ENCODE measurements at regions not wholly inside any gene's neighbourhood (a gene's known extent, or its start where the extent isn't known, plus 50 kb on each side); places are given as distances from the start of the nearest gene placed in this dataset.

- TF ChIP-seq SP1 (IDR thresholded peaks at IDR 0.05) (no peak), CTCF (IDR thresholded peaks at IDR 0.05; ENCODE audit: low read depth, low read length, missing input control) (no peak), JUND (IDR thresholded peaks at IDR 0.05) (no peak), GABPA (IDR thresholded peaks at IDR 0.05 in 1 of 2, conservative IDR thresholded peaks at IDR 0.05 in 1 of 2) (no peak), RXRA (IDR thresholded peaks at IDR 0.05) (no peak), REST (IDR thresholded peaks at IDR 0.05) (no peak), TAF1 (conservative IDR thresholded peaks at IDR 0.05) (no peak), ATF3 (IDR thresholded peaks at IDR 0.05) (no peak), HNF4G (IDR thresholded peaks at IDR 0.05) (no peak), EGR1 (IDR thresholded peaks at IDR 0.05; ENCODE audit: low read depth in 2 of 2) (no peak)
Observed at GRCh38 chr18:54743605-54743995, 84.7 kb upstream of the RAB27B start.

Data from liver (tissue), 3 donors.